ENCODE measurements at regions not wholly inside any gene's neighbourhood (a gene's known extent, or its start where the extent isn't known, plus 50 kb on each side); places are given as distances from the start of the nearest gene placed in this dataset.

DNA sequence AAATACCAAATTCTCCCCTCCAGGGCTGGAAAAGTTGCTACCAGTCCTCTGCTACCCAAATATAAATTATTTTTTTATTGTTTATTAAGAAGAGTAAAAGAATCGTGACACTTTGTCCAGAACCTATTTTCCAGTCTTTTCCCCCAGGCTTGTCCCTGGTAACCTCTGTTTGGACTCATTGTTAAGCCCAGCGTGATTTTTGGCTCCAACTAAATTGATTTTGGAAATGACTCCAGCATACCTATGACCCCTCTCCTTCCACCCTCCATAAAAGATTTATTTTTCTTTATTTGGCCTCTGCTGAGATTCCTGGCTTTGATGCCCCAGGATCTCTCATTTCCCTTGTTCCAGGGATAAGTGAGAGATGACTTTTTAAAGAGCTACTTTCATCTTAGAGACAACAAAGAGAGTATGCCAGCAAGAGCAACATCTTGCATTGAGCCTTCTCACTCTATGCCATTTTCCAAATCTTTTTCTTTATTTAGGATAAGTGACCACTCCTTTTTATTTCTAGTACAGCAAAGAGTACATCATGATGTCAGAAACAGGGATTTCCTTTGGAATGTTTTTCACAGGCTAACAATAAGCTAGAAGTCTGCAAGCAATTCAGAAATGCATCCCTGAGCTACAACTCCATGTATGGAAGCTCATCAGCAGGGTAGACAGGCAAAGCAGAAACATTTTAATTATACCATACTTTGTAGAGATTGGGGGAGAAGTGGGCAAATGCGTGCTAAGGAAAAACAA is 75.8 kb downstream of the DAD1 start:
- Histone ChIP-seq H3K4me1 (peaks cover 3 to 5% of the 10 kb centered on the region in 2 donors), H3K27ac (peak overlapping the region in 1 of 2 donors; percentile 8), H3K27me3 (no peaks in the 10 kb centered on the region), H3K4me3 (no peak overlapping the region), H3K36me3 (no peaks in the 10 kb centered on the region), H3K9me3 (no peaks in the 10 kb centered on the region)
- ATAC-seq (no peak), DNase-seq (no peak)
- TF ChIP-seq, protein P1, sequence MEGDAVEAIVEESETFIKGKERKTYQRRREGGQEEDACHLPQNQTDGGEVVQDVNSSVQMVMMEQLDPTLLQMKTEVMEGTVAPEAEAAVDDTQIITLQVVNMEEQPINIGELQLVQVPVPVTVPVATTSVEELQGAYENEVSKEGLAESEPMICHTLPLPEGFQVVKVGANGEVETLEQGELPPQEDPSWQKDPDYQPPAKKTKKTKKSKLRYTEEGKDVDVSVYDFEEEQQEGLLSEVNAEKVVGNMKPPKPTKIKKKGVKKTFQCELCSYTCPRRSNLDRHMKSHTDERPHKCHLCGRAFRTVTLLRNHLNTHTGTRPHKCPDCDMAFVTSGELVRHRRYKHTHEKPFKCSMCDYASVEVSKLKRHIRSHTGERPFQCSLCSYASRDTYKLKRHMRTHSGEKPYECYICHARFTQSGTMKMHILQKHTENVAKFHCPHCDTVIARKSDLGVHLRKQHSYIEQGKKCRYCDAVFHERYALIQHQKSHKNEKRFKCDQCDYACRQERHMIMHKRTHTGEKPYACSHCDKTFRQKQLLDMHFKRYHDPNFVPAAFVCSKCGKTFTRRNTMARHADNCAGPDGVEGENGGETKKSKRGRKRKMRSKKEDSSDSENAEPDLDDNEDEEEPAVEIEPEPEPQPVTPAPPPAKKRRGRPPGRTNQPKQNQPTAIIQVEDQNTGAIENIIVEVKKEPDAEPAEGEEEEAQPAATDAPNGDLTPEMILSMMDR (IDR thresholded peaks at IDR 0.05) = no peak
- intact Hi-C loops (cut with DNase I) = no loop called here

DNA sequence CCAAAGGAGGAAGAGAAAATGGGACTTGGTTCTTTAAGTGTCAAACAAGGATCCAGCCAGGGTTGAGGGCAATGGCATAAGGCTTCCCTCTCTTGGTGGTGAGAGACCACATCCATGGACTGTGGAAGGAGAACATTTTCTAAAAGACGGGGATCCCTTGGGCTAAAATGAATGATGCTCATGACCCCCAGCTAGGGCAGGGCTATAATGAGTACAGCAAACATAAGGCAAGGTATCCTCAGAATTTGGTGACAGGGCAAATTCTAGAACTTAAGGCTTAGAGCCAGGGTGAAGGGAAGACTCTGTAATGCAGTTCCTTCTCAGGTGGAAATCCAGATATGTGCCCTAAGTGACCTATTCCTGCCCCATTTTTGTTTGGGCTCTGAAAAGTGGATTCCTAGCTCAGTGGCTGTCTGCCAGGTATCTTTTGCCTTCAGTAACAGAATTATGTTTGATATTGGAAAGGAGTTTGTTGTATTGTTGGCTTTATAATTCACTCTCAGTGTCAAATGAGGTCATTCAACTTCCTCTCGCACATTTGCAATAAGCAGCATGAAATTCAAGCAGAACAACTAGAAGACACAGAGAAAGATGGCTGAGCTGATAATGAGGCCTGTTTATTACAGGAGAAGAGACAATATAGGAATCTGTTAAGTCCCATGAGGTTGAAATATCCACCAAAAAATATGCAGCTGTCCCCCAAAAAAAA is 76.8 kb downstream of the DAD1 start:
- peak overlapping the region in 1 of 2 donors; percentile 8 for H3K27ac ChIP-seq
- ATAC-seq = no peak
- intact Hi-C loops (cut with DNase I) = no loop called here

DNA sequence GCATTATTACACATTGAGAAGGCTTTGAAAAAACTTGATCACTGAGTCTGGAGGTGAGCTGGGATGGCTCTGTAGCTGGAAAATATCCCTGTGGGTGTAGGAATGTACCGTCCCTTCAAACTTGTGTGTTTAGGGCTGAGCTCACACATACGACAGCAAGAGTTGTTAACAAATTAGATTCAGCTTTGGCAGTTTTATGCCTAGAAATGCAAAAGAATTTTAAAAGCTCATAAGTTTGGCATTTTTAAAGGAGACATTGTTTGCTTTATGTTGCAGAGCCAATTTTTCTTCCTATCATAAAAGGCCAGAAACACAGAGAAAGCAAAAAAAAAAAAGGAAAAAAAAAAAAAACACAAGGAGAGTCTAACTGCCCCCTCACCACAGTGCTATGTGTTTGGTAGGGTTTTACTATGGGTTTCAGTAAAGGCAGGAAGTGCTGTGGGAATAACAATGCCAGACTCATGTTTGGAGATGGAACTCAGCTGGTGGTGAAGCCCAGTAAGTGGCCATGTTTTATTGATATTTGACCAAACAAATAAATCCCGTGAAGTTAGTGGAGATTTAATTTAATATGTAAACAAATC is 78.4 kb downstream of the DAD1 start:
- intact Hi-C loops (cut with DNase I) = no loop called here
- Histone ChIP-seq H3K36me3 (no peaks in the 10 kb centered on the region), H3K9me3 (no peaks in the 10 kb centered on the region), H3K27me3 (no peaks in the 10 kb centered on the region), H3K27ac (no peak overlapping the region), H3K4me1 (peaks cover 3 to 5% of the 10 kb centered on the region in 2 donors), H3K4me3 (no peak overlapping the region)
- DNase-seq (no peak), ATAC-seq (no peak)
- TF ChIP-seq, protein P1 (IDR thresholded peaks at IDR 0.05) = no peak

More for the DNA sequence above, 76.8 kb downstream of the DAD1 start:
- no peaks in the 10 kb centered on the region for H3K36me3 ChIP-seq
- no peaks in the 10 kb centered on the region for H3K27me3 ChIP-seq
- H3K4me3 ChIP-seq = no peak overlapping the region
- no peaks in the 10 kb centered on the region for H3K9me3 ChIP-seq
- TF ChIP-seq, protein P1 (IDR thresholded peaks at IDR 0.05) = no peak
- H3K4me1 ChIP-seq = peaks cover 3 to 5% of the 10 kb centered on the region in 2 donors
- DNase-seq = no peak

DNA sequence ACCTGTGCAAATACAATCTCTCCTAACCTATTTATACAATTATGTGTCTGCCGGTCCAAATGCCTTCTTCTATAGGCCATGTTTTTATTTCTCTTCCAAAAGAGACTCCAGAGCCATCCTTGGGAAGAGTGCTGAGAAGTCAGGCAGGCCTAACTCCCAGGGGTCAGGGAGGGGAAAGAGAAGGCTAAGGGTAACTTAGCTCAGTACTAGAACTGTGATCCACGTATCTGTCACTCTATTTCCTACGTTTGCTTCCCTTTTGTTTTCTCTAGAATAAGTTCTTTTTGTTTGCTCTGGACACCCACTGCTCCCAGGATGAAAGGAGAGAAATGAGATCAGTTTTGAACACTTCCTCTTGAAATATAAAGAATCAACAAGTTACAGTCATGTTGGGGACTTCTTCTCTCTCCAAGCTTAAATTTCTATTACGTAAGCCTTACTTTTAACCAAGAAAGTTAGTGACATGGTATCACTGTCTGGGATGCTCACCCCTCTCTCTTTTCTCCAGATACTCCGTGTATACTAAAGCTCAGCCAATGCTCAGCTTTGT is 79.2 kb downstream of the DAD1 start:
- TF ChIP-seq, protein P1 (IDR thresholded peaks at IDR 0.05) = no peak
- DNase-seq = no peak
- intact Hi-C loops (cut with DNase I) = no loop called here
- Histone ChIP-seq H3K4me3 (no peak overlapping the region), H3K4me1 (peaks cover 3 to 5% of the 10 kb centered on the region in 2 donors), H3K9me3 (no peaks in the 10 kb centered on the region), H3K27me3 (no peaks in the 10 kb centered on the region), H3K36me3 (no peaks in the 10 kb centered on the region), H3K27ac (no peak overlapping the region)
- no peak for ATAC-seq

Measured in left lung (tissue), 4 donors.